CMK (cell line): ENCODE measurements at regions not wholly inside any gene's neighbourhood (a gene's known extent, or its start where the extent isn't known, plus 50 kb on each side); places are given as distances from the start of the nearest gene placed in this dataset.

Experiments used
- DNase-seq: peaks from one replicate; pipeline ENCODE4 v3.0.0-alpha.2; 2010; ENCODE audit warnings: low read depth

DNA sequence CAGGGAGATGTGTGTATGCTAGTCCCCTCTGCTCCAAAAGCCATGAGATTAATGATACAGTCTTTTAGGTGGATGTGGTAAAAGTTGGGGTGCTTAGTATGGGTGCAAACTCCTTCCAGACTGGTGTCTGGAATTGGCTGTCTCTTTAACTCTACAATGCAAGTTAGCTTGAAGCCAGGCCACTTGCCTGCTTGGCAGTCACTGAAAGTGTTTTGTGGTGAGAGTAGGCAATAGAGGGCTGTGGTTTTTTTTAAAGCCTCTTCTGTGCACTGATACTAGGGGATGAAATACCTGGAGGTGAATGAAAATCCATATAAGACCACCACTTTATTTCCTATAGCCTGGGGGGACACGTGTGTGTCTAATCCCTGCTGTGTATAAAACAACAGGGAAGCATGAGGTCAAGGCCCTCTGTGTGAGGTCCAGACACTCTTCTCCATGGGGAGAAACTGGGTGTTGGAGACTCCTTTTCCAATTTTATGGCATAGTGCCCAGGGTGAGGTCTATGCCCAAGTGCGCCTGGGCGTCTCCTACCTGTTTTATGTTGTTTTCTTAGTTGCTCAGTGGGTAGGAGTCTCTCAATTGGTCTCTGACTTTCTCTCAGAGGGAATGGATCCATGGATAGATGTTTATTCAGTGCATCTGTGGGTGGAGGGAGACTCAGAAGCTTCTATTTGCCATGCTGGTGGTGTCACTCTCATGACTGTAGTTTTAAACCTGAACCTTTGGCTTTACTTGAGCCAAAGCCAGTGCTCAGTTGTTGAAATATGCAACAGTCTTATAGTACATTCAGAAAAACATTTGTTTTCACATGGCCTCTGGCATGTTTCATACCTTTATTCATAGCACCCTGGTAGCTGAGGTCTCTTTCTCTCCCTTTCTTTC lies 327.8 kb upstream of the ATP11B start:
- no peak for DNase-seq

DNA sequence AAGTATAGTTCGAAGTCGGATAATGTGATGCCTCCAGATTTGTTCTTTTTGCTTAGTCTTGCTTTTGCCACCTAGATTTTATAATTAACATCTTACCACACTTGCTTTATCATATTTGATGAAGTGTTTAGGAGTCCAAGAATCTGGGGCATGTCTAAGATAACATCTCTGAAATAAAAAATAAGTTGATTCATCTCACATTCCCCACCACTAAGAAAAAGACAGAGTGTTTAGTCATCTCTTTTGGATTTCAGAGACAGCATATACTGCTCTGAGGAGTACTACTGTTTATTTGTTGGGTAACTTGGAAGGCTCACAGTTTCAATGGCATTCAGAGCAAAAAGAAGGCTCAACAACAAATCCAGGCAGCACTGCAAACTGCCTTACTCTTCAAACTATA lies 324.2 kb upstream of the ATP11B start:
- DNase-seq: no peak

DNA sequence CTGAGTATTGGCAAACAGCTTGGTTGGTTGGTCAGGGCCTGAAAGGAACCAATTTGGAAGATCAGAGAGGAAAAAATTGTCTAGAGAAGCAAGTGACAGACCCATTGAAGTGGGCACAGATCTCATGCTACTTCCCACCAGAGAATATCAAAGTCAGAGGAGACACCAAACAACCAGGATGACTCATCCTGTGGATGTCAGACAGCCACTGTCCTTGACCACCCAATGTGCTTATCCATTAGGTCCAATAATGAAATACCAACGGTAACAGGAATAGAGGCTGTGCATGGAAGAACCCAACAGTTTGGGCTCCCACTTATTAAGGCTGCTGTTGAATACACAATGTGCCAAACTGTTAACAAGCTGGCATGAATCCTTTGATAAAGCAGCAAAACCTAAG lies 323.1 kb upstream of the ATP11B start:
- DNase-seq: no peak

DNA sequence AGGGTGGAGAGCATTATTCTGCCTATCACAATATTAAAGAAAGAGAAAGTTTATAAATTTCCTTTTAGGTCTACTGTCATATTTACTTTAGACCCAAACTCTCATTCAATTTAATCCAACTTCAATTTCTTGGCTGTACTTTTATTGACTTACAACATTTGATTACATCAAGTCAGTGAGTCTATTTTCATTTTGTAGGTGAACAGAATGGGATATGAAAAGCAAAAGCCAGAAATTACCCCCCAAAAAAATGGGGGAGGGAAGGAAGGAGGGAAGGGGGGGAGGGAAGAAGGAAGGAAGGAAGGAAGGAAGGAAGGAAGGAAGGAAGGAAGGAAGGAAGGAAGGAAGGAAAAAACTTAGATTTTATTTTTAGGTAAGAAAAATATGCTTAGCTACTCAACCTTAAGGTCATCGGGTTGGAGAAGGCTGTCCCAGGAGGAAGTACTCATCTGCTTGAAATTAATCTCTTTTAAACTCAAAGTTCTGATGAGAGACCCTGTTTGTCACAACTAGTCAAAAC lies 320.1 kb upstream of the ATP11B start:
- DNase-seq: no peak

DNA sequence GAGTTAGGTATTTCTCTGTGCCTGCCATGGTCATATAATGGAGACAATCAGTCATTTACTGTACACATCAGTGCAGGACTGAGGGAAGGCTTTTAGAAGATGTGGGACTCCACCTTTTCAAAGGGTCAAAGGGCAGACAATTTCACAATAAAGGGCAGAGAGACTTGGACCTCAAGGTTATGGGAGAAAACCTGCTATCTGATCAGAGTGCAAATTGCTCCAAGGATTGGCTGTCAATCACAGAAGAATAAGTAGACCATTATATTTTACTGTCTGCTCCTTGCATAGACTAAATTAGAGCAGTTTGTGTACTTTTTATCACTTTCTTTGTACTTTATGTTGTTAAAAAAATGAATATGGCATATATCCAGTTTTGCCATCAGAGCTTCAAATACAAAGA lies 314.9 kb upstream of the ATP11B start:
- DNase-seq: no peak

DNA sequence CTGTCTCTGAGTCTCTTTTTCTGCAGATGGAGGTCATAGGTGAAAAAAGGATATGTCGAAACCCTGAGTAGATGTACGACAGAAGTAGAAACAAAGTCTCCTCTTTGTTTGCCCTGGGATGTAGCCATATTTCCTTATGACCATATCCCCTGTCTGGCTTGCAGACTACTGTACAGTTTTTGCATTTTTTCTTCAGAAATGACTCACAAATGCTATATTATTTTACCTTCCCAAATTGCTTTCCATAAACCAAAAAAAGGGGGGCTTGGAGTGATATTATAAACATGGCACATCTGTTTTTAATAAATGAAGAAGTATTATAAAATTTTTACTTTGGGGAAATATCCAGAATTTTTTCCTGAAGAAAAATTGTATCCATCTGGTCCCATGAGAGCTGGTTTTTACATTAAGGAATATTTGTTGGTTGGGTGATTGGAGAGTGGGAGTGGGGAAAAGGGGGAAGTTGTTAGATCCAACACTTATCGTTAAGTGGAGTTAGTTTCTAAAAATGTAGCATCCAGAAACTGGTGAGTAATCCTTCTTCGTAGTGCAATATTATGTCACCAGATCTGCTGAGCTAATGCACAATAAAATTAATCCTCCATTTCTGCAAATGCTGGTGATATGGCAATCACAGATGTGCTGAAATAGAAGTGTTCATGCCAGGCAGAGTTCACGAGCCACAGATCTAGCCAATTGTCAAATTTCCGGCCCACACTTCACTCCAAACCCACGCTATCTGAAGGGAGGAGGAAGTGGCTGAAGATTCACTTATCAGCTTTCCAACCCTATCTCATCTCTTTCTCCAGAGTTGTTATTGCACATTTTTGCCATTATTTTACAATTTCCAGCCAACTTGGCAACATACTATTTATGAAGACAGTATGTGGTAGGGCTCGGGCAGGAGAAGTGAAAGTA lies 313.6 kb upstream of the ATP11B start:
- DNase-seq: no peak

DNA sequence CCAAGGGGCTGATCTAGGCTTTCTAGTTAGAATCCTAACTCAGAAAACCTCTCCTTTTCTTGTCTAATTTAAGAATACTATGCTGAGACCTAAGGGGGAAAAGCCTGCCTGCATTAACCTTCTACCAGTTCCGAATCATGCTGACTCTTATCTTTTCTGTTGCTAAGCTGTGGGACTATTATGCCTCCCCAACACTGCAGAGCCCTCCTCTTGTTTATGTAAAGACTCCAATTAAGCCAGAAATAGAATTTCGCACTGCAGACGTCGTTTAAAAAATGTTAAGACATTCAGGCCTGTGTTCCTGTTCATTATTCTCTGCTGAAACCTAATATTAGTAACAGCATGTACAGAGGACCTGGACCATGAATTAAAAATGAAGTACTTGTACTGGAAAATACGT lies 310.6 kb upstream of the ATP11B start:
- no peak for DNase-seq

DNA sequence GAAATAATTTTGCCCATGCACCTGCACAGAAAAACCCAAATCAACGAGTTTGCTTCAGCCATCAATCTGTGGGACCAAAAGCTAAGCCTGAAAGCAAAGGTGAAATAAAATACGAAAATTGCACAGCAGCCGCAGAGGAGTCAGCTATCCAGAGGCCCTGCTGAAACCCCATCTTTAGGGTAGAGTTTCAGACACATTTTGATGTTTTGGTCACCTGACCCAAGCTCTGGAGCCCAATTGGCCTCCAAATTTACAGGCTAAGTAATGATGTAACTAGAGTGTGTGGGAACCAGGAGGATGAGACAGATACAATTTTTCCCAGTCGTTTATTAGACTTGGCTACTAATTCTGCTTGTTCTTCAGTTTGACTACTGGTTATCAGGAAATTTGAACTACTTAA lies 308.6 kb upstream of the ATP11B start:
- DNase-seq: no peak

DNA sequence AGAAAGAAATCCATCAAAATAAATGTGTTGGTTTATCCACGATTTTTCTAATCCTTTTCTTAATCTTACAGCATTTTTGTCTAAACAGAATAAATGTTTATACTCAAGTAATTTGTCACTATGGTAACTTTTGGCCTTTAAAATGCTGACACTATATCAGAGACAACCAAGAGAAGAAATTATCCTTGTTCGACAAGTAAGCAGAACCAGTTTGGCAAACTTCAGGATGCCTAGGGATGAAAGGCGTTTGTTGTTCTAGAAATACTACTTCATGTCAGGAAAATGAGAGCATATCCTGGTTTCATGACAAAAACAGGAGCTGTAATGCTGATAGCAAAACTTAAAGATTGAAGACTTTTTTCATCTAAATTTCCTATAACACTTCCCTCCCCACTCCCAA lies 308.0 kb upstream of the ATP11B start:
- no peak for DNase-seq

DNA sequence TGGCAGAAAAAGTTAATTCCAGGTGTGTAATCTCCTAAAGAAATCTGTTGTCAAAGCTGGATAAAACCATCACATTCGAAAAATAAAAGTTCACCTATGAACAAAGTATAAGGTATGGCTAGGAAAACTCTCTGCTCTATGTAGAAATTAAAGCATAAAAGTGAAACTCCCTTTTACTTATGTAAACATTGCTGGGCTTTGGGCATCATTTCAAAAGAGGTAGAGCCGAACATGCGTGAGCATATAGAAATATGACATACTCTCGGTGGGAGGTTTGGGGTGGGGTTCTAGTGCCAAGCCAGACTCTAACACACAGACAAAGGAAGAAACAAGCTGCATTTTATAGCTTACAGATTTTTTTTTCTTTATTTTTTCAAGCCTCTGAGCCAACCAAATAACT lies 306.8 kb upstream of the ATP11B start:
- DNase-seq: no peak

DNA sequence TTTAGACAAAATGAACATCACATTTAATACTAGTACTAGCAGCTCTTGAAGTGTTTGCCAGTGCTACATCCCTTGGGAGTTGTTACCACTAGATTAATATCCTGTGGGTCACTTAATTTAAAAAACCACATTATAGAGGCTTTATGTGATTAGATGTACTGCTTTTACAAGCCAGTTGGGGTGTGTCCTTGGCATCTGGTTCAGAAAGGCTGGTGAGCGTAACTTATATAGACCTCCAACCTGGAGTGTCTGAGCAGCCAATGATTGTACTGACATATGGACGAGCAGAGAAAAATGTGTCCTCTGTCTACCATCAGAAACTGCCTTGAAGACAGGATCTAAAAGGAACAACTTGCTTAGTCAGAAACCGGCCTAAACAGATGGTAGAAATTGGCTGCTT lies 306.2 kb upstream of the ATP11B start:
- no peak for DNase-seq

DNA sequence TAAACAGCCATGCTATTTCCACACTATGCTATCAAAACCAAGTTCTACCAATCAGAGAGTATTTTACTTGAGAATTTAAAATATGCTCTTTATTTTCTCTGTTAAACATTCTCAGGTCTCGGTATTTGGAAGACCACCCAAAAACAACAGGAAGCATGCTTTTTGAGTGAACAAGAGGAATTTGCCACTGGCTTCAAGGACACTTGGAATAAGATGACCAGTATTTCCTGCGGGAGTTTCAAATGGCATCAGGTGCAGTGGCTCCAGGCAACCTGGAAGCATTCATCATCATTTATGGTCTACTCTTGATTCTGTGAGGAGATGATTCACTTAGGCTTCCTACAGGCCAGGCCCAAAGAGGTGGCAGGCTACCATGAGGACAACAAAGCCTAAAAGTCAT lies 305.7 kb upstream of the ATP11B start:
- DNase-seq: no peak

DNA sequence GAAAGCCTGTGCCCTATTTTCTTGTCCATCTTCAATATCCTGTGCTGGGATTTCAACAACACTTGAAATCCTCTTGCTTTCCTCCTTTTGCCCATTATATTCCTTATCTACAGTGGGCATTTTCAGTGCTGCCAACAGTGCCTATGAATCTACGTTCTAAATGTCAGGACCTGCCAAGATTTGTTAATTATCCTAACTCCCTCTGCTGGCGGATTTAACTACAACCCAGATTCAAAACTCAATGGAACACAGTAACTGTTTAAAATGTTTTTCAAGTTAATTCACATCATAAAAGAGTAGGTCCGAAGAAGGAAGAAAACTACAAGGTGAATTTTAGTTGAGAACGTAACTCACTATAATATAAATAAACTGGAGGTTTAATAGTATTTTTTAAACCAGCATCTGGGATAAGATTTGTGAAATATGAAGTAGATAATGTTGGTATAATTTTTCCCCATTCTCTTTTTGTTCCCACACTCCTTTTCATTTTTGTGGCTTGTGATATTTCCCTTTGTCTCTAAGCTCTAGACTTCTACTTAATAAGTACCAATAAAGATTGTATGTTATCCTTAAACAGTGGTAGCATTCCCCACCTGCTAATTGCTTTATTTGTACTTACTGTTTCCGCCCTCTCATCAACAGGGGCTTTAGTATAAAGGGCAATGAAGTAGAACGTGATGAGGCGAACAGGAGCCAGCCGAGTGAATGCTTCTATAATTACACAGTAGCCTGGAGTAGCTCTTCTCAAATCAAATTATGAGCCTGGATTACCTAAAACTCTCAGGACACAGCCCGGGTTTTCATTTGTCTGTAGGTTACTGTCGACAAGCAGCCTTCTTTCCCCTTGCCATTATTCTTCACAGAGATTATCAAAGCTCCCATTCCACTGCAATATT lies 302.5 kb upstream of the ATP11B start:
- DNase-seq: no peak

DNA sequence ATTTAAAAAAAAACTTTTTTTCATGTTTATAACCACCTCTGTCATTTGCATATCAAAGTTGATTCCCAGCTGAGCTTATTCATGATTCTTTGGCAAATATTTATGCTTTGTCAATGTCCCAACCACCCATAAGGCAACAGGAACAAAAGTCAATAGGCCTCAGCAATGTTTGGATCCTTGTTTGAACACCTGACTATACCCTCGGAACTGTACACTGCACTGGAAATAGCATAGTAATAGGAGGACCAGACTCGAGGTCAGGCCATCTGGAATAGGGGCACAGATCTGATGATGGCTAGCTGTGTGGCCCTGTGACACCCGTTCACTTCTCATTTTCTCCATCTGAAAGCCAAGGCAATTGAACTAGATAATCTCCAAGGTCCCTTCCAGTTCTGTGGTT lies 301.7 kb upstream of the ATP11B start:
- DNase-seq: no peak

DNA sequence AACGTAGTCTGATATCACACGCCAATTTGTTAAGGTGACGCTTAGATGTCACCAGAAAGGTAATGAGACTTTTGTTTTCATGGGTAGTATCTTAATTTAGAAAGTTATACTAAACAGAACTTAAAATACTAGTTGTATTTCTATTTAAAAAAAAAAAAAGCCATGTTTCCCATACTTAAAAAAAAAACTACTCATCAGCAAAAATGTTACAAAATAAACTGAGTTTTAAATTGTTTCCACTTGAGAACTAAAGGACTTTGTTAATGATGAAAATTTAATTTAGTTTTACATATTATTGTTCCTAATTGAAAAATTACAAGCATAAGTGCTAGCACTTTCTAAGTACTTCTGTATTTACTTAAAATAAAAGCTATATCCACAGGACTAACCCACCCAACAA lies 300.8 kb upstream of the ATP11B start:
- DNase-seq: no peak

DNA sequence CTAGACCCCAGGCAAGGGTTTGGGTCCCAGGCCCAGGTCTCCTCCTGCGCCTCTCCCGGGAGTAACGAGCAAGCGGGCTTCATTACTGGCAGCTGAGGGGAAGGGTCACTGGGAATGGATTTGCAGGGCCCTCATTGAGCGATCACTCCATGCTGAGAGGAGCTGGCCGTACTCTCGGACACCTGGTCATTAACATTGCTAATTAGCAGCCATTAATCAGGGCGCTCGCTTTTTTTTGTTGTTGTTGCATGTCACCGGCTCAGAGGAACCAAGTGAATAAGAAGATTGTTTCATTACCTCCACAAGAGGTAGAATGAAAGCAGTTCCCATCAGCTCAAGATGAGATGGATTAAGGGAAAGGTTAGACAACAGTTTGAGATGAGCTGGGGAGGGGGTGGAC lies 293.0 kb upstream of the ATP11B start:
- no peak for DNase-seq

DNA sequence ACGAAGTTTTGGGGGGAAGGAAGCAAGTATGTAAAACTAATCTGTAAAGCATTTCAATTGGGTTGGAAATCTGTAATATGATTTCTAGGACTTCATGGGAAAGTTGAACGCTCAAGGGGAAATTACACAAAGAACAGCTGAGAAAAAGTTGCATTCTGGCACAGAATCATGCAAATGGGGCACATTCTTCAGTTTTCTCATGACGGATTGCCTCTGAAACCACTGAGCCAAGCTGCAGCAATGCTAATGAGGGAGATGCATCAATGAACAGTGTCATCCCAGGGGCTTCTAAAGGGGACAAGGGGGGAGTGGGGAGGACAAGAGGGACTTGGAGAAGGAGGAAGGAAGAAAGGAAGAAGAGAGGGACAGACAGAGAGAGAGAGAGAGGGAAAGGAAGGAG lies 291.4 kb upstream of the ATP11B start:
- DNase-seq: no peak

DNA sequence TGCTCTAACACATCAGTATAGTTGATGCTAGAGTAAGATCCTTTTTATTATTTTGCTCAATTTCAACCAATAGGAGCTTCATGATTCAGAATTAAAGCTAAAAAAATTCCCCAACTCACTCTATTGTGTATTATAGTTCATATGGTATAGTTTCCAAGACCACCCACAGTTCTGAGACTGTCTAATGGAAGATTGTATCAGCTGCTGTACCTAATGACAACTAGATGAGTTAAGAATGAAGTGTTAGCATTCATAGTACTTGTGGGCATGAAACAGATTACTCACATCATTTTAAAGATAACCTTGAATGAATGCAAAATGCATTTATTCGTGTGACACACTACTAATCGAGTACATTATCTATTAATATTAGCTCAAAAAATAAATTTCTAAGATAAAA lies 289.9 kb upstream of the ATP11B start:
- no peak for DNase-seq

DNA sequence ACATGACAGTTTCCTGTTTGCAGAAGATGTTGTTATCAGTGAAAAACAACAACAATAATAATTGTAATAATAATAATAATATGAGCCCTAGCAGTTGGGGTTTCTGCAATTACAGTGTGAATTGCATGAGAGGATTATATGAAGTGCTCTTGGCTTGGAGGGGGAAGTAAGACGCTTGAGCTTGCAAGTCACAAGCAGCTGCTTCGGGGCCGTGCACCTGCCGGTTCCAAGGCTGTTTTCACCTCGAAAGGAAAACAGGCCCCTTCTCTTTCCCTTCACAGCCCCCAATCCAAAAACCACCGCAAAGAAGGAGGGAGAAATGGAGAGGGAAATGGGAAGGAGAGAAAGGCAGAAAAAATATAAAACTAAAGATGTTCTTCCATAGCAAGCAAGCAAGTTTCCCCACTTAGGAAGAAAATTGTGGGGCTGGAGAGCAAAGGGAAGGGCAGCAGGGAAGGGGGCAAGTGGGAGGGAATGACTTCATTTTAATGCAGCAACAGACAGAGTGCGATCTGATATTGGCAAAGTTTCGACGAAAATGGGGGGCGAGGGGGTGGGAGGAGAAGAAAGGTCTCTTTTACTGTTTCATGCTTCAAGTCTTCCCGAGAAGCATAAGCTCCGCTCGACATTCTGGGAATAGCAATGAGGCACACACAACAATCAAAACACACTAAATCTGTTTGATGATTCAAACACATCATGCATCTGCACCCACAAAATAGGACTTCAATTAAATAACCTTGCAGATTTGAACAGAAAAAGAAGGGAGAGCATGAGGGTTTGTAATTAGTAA lies 284.2 kb upstream of the ATP11B start:
- no peak for DNase-seq

DNA sequence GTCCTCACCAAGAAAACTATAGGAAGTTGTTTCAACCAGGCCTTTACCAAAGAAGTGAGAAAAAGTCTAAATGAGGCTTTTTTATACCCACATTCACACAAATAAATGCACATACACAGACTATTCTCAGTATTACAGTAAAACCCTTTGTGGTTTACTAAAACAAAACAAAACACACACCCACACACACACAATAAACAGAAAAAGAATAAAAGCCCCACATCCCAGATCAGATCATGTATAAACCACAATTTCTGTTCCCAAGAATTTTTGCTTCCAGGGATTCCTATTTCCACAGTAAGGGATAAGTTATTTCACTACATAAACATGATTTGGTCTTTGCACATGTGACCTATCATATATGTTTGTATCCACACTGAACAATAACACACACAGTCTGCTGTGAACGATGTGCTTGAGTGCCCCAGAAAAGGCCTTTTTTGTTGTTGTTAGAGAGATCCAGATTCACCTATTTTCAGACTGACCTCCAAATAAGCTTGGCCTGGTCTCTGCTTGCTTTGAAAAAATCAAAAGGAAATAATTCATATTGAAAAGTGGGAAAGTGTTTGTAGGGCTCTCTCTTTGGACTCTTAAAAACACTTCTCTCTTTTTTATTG lies 283.4 kb upstream of the ATP11B start:
- no peak for DNase-seq
